Osteoblast (primary cell): ENCODE measurements at regions not wholly inside any gene's neighbourhood (a gene's known extent, or its start where the extent isn't known, plus 50 kb on each side); places are given as distances from the start of the nearest gene placed in this dataset.

Source experiments
- DNase-seq: peaks from one replicate; pipeline ENCODE4 v3.0.0; 2011; ENCODE audit warnings: low spot score, mixed read lengths; ENCODE audit not compliant: insufficient read length; ENCODE audit errors: missing footprints
- H2AFZ ChIP-seq: 2 replicates; pipeline ENCODE4 v1.6.0; 2011; ENCODE audit warnings: mild to moderate bottlenecking, low read length
- H3K27ac ChIP-seq: 2 replicates; pipeline ENCODE4 v1.5.1; 2011; ENCODE audit warnings: mild to moderate bottlenecking, low read depth, low read length, moderate library complexity
- H3K27me3 ChIP-seq: 2 replicates; pipeline ENCODE4 v1.6.0; 2012; ENCODE audit warnings: mild to moderate bottlenecking, control low read depth, inconsistent platforms, low read length, moderate library complexity; ENCODE audit not compliant: insufficient read depth
- H3K36me3 ChIP-seq: 2 replicates; pipeline ENCODE4 v1.5.1; 2011; ENCODE audit warnings: mild to moderate bottlenecking, low read length, control low read depth, moderate library complexity; ENCODE audit not compliant: insufficient read depth
- H3K4me1 ChIP-seq: 2 replicates; pipeline ENCODE4 v1.5.1; 2011; ENCODE audit warnings: mild to moderate bottlenecking, low read length, control low read depth, moderate library complexity; ENCODE audit not compliant: insufficient read depth
- H3K4me2 ChIP-seq: 2 replicates; pipeline ENCODE4 v1.6.0; 2011; ENCODE audit warnings: mild to moderate bottlenecking, low read length; ENCODE audit not compliant: insufficient read depth
- H3K4me3 ChIP-seq: fragments of 200-600 bp; sonication (generic); 3 replicates; pipeline ENCODE4 v1.5.1; 2012; ENCODE audit warnings: mild to moderate bottlenecking, low read length, inconsistent platforms; ENCODE audit not compliant: insufficient read depth
- H3K79me2 ChIP-seq: 2 replicates; pipeline ENCODE4 v1.6.0; 2012; ENCODE audit warnings: mild to moderate bottlenecking, low read length, control low read depth, inconsistent platforms; ENCODE audit not compliant: insufficient read depth
- H3K9me3 ChIP-seq: 2 replicates; pipeline ENCODE4 v1.5.1; 2011; ENCODE audit warnings: low read depth, low read length, control low read depth
- H4K20me1 ChIP-seq: 2 replicates; pipeline ENCODE4 v1.6.0; 2012; ENCODE audit warnings: mild to moderate bottlenecking, low read length, control low read depth; ENCODE audit not compliant: insufficient read depth
- CTCF ChIP-seq: IDR thresholded peaks from 2 replicates; pipeline ENCODE4 v1.5.1; 2011; ENCODE audit warnings: mild to moderate bottlenecking, low read depth, low read length, moderate library complexity; ENCODE audit errors: extremely low read depth

GRCh38 chr4:123507376-123507775 is 110.8 kb downstream of the SPRY1 start:
- Histone ChIP-seq H3K9me3 (no peaks in the 10 kb centered on the region), H3K79me2 (no peaks in the 10 kb centered on the region), H3K4me1 (no peaks in the 10 kb centered on the region), H2AFZ (no peak overlapping the region), H4K20me1 (no peaks in the 10 kb centered on the region), H3K36me3 (no peaks in the 10 kb centered on the region), H3K4me3 (no peak overlapping the region), H3K27me3 (peaks cover 7% of the 10 kb centered on the region), H3K27ac (no peak overlapping the region), H3K4me2 (no peak overlapping the region)
- no peak for DNase-seq
- no peak for TF ChIP-seq CTCF

- Histone ChIP-seq H3K79me2 (no peaks in the 10 kb centered on the region), H3K4me3 (no peak overlapping the region), H2AFZ (no peak overlapping the region), H3K4me2 (no peak overlapping the region), H3K36me3 (no peaks in the 10 kb centered on the region), H3K4me1 (no peaks in the 10 kb centered on the region), H3K27ac (no peak overlapping the region), H4K20me1 (no peaks in the 10 kb centered on the region), H3K9me3 (no peaks in the 10 kb centered on the region), H3K27me3 (peaks cover 7% of the 10 kb centered on the region)
- no peak for DNase-seq
- TF ChIP-seq CTCF, result no peak
These were observed 113.6 kb downstream of the SPRY1 start for GRCh38 chr4:123510221-123510620.

- TF ChIP-seq CTCF, result no peak
- Histone ChIP-seq H3K4me1 (no peaks in the 10 kb centered on the region), H3K9me3 (no peaks in the 10 kb centered on the region), H3K36me3 (no peaks in the 10 kb centered on the region), H2AFZ (no peak overlapping the region), H3K79me2 (no peaks in the 10 kb centered on the region), H3K4me2 (no peak overlapping the region), H4K20me1 (no peaks in the 10 kb centered on the region), H3K27ac (no peak overlapping the region), H3K4me3 (no peak overlapping the region), H3K27me3 (peaks cover 7% of the 10 kb centered on the region)
- DNase-seq, result no peak
These were observed 114.1 kb downstream of the SPRY1 start for GRCh38 chr4:123510659-123511058.

GRCh38 chr4:123516576-123516975 is 120.0 kb downstream of the SPRY1 start:
- no peak for DNase-seq
- TF ChIP-seq CTCF, result no peak
- H3K27me3 ChIP-seq, result no peaks in the 10 kb centered on the region

More at GRCh38 chr4:123516576-123516975, 120.0 kb downstream of the SPRY1 start:
- Histone ChIP-seq H2AFZ (no peak overlapping the region), H3K4me3 (no peak overlapping the region), H3K4me2 (no peak overlapping the region), H3K4me1 (no peaks in the 10 kb centered on the region), H4K20me1 (no peaks in the 10 kb centered on the region), H3K27ac (no peak overlapping the region), H3K9me3 (no peaks in the 10 kb centered on the region), H3K79me2 (no peaks in the 10 kb centered on the region), H3K36me3 (no peaks in the 10 kb centered on the region)
